ENCODE measurements at regions not wholly inside any gene's neighbourhood (a gene's known extent, or its start where the extent isn't known, plus 50 kb on each side); places are given as distances from the start of the nearest gene placed in this dataset.
"Not testable (repeated sequence)": the region's sequence is repeated elsewhere in the genome, so short reads cannot be mapped to it uniquely, and the experiment has no call there.

DNA sequence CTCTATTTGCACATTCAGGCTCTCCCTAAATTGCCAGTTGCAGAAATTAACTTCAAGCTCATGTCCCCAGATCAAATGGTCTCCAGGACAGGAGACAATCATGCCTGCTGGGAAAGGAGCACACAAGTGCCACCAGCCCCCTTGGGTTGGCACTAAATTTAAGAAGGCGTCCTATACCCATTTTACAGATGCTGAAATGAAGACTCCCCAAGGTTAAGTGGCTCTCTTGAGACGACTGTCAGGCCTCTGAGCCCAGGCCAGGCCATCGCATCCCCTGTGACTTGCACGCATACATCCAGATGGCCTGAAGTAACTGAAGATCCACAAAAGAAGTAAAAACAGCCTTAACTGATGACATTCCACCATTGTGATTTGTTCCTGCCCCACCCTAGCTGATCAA lies 232.5 kb upstream of the FOXF1 start:
- not testable (repeated sequence) for H3K4me2 ChIP-seq (ENCODE audit: low read length)

DNA sequence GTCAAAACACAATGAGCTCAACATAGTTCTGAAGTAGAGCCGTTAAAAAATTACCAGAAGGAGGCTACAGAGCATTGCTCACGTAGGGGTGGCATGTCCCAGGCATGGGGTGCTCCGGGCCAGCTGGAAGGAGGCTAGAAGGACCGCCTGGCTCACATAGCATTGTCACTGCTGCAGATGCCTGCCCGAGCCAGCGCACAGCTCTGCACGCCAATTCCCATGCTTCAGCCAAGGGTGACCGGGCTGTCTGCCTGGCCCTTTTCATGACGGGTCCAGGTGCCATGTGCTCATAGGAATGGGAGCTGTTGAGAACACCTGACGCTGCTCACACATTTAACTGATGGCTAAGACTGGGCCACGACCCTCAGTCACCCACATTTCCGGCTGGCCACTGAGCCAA lies 228.9 kb upstream of the FOXF1 start:
- intact Hi-C loops (cut with micrococcal nuclease), result no loop called here
- H2AFZ ChIP-seq (ENCODE audit: low read depth, low read length, poor library complexity, severe bottlenecking), result no peak overlapping the region
- H3K9me3 ChIP-seq (ENCODE audit: control insufficient read depth in 1 of 2, insufficient read depth in 1 of 2, low read depth in 1 of 2, low read length in 2 of 2), result no peaks in the 10 kb centered on the region
- peaks cover 36% of the 10 kb centered on the region for H3K27me3 ChIP-seq (ENCODE audit: insufficient read depth, low read length)
- CTCF ChIA-PET, result no interaction called here
- no peaks in the 10 kb centered on the region for H3K79me2 ChIP-seq (ENCODE audit: insufficient read depth, low read length)
- no peak overlapping the region for H3K4me3 ChIP-seq (replicated peaks in 1 of 2; ENCODE audit: low read depth in 1 of 2, low read length in 2 of 2)
- no peak overlapping the region for H3K27ac ChIP-seq (ENCODE audit: low read depth, low read length)
- no peak for TF ChIP-seq JUND (IDR thresholded peaks at IDR 0.05)
- no peak for TF ChIP-seq CEBPB (IDR thresholded peaks at IDR 0.05; ENCODE audit: low read depth)
- no peak for TF ChIP-seq POLR2AphosphoS5 (IDR thresholded peaks at IDR 0.05; ENCODE audit: low read depth, low read length)
- no peak for TF ChIP-seq EZH2 (IDR thresholded peaks at IDR 0.05)
- no peak for TF ChIP-seq CBX3 (IDR thresholded peaks at IDR 0.05; ENCODE audit: low read depth)
- no peak for TF ChIP-seq POLR2A (IDR thresholded peaks at IDR 0.05; ENCODE audit: borderline replicate concordance, extremely low read depth, insufficient read depth, insufficient read length)
- no peak for TF ChIP-seq ZFX (IDR thresholded peaks at IDR 0.05)
- no peak for TF ChIP-seq ZNF274 (IDR thresholded peaks at IDR 0.05; ENCODE audit: low read depth, low read length)
- TF ChIP-seq, protein P1, sequence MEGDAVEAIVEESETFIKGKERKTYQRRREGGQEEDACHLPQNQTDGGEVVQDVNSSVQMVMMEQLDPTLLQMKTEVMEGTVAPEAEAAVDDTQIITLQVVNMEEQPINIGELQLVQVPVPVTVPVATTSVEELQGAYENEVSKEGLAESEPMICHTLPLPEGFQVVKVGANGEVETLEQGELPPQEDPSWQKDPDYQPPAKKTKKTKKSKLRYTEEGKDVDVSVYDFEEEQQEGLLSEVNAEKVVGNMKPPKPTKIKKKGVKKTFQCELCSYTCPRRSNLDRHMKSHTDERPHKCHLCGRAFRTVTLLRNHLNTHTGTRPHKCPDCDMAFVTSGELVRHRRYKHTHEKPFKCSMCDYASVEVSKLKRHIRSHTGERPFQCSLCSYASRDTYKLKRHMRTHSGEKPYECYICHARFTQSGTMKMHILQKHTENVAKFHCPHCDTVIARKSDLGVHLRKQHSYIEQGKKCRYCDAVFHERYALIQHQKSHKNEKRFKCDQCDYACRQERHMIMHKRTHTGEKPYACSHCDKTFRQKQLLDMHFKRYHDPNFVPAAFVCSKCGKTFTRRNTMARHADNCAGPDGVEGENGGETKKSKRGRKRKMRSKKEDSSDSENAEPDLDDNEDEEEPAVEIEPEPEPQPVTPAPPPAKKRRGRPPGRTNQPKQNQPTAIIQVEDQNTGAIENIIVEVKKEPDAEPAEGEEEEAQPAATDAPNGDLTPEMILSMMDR (IDR thresholded peaks at IDR 0.05 in 2 of 3, conservative IDR thresholded peaks at IDR 0.05 in 1 of 3; ENCODE audit: borderline replicate concordance in 1 of 3, insufficient read depth in 1 of 3, low read depth in 2 of 3, low read length in 2 of 3), result no peak
- TF ChIP-seq, protein P2, sequence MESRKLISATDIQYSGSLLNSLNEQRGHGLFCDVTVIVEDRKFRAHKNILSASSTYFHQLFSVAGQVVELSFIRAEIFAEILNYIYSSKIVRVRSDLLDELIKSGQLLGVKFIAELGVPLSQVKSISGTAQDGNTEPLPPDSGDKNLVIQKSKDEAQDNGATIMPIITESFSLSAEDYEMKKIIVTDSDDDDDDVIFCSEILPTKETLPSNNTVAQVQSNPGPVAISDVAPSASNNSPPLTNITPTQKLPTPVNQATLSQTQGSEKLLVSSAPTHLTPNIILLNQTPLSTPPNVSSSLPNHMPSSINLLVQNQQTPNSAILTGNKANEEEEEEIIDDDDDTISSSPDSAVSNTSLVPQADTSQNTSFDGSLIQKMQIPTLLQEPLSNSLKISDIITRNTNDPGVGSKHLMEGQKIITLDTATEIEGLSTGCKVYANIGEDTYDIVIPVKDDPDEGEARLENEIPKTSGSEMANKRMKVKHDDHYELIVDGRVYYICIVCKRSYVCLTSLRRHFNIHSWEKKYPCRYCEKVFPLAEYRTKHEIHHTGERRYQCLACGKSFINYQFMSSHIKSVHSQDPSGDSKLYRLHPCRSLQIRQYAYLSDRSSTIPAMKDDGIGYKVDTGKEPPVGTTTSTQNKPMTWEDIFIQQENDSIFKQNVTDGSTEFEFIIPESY (IDR thresholded peaks at IDR 0.05; ENCODE audit: extremely low read depth, insufficient replicate concordance, low read length), result no peak
- TF ChIP-seq, protein P3, sequence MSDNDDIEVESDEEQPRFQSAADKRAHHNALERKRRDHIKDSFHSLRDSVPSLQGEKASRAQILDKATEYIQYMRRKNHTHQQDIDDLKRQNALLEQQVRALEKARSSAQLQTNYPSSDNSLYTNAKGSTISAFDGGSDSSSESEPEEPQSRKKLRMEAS (IDR thresholded peaks at IDR 0.05), result no peak
- BruUV-seq (replicated peaks), result no TSS peak
- H3K9ac ChIP-seq (ENCODE audit: low read length), result no peak overlapping the region
- H3K36me3 ChIP-seq (ENCODE audit: control insufficient read depth in 1 of 2, insufficient read depth in 2 of 2, low read length in 2 of 2), result no peaks in the 10 kb centered on the region
- RAD21 ChIA-PET (ENCODE audit: low non-redundant PET in 1 of 2, low total read pairs in 2 of 2, uncharacterized antibody in 2 of 2, unreplicated experiment in 2 of 2), result no interaction called here
- DNase-seq (ENCODE audit: low read depth, low spot score) (no peak), ATAC-seq (no peak)
- no peak overlapping the region for H3K4me2 ChIP-seq (ENCODE audit: low read length)
- no peaks in the 10 kb centered on the region for H3K4me1 ChIP-seq (ENCODE audit: control insufficient read depth in 1 of 2, insufficient read depth in 2 of 2, low read length in 2 of 2)
- POLR2A ChIA-PET, result no interaction called here
- H4K20me1 ChIP-seq (ENCODE audit: insufficient read depth), result no peaks in the 10 kb centered on the region
- no peaks in the 10 kb centered on the region for H3K9me2 ChIP-seq (ENCODE audit: insufficient read depth)

More for the DNA sequence above, 232.5 kb upstream of the FOXF1 start:
- POLR2A ChIA-PET; H3K9me3 ChIP-seq (ENCODE audit: control insufficient read depth in 1 of 2, insufficient read depth in 1 of 2, low read depth in 1 of 2, low read length in 2 of 2); ATAC-seq; DNase-seq (ENCODE audit: low read depth, low spot score); H3K79me2 ChIP-seq (ENCODE audit: insufficient read depth, low read length); BruUV-seq (replicated peaks); H2AFZ ChIP-seq (ENCODE audit: low read depth, low read length, poor library complexity, severe bottlenecking); CTCF ChIA-PET; H3K27ac ChIP-seq (ENCODE audit: low read depth, low read length); H3K36me3 ChIP-seq (ENCODE audit: control insufficient read depth in 1 of 2, insufficient read depth in 2 of 2, low read length in 2 of 2); RAD21 ChIA-PET (ENCODE audit: low non-redundant PET in 1 of 2, low total read pairs in 2 of 2, uncharacterized antibody in 2 of 2, unreplicated experiment in 2 of 2); intact Hi-C loops (cut with micrococcal nuclease); H4K20me1 ChIP-seq (ENCODE audit: insufficient read depth); H3K4me3 ChIP-seq (replicated peaks in 1 of 2; ENCODE audit: low read depth in 1 of 2, low read length in 2 of 2); H3K9me2 ChIP-seq (ENCODE audit: insufficient read depth); H3K9ac ChIP-seq (ENCODE audit: low read length); H3K4me1 ChIP-seq (ENCODE audit: control insufficient read depth in 1 of 2, insufficient read depth in 2 of 2, low read length in 2 of 2): not testable (repeated sequence)
- peaks cover 55% of the 10 kb centered on the region for H3K27me3 ChIP-seq (ENCODE audit: insufficient read depth, low read length)
